GM19438 (cell line): ENCODE measurements at regions not wholly inside any gene's neighbourhood (a gene's known extent, or its start where the extent isn't known, plus 50 kb on each side); places are given as distances from the start of the nearest gene placed in this dataset.

Source experiments
- ATAC-seq: cut with Tn5 transposase; IDR thresholded peaks from one replicate; pipeline ENCODE4 v1.9.1; 2021; ENCODE audit warnings: low read depth; ENCODE audit not compliant: unreplicated experiment

DNA sequence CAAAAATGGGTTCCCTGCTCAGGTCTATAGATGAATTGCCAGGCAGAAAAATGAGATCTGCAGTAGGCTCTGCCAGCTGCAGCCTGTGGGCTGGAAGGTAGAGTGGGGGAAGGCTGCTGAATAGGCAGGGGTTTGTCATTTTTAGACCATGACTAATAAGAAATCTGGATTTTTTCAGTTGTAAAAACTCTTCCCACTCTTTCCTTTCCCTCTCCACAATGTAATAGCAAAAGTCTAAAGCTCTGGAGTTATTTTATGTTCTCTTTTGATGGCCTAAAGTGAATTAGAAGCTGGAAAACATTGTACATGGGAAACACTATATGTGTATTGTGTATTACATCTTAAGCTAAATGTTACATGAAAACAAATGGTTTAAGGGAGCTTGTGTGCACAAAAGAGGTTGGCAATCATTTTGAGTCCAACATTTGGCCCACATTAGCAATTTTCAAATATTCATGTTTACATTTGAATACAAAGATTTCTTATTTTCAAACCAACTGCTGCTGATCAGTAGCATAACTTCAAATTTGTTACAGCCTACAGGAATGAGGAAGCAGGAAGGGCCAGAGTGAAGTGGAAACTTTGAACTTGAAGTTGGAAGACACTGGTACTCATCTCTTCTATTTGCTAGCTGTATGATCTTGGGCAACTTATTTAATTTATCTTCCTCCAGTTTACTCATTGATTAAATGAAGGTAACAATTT, 407.1 kb downstream of the SLC4A3 start:
- no peak for ATAC-seq

DNA sequence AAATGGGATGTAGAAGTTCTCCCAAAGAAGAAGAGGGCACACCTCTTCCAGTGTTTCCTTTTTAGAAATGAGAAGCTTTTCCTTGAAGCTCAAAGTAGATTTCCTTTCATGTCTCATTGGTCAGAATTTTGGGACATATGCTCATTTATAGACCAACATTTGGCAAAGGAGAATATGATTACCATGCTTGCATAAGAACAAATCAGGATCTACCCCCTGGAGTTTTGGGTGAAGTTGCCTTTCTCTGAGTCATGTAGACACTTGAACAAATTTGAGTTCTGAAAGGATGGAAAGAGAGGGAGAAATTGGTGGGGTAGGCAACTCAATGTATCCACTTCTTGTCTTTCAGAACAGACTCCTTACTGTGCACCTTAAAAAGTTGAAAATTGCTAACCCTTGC, 409.0 kb downstream of the SLC4A3 start:
- ATAC-seq: no peak

GRCh38 chr2:220040346-220040745, 412.9 kb downstream of the SLC4A3 start:
- ATAC-seq: no peak

DNA sequence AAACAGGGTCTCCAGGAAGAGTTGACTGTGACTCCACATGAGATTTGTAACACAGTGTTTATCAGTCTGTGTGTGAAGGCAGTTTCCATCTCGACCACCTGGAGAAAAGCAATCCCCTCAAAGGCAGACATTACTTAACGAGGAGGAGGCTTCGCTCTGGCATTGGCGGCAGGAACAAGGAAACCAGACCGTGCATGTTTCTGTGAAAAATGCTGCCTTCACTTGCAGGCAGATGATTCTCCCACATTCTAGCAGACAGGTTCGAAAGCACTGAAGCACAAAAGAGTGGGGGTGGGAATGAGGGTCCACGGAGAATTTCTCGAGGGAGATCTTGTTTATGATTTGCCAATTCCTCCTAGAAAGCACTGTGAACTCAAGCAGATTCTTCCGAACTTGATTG, 414.0 kb downstream of the SLC4A3 start:
- ATAC-seq: no peak

GRCh38 chr2:220043155-220043989, 415.9 kb downstream of the SLC4A3 start:
- ATAC-seq: no peak

DNA sequence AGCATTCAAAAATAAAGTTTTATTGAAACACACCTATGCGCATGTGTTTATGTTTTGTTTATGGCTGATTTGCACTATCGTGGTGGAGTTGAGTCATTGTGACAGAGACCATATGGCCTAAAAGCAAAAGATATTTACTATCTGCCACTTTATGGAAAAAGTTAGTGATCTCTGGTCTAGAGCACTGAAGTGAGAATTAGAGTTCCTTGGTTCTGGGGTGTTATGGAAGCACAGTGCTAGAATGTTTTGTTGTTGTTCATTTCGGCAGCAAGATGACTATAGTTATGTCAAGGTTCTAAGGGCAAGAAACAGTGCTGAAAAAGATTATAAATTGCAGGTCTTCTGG, 416.5 kb downstream of the SLC4A3 start:
- ATAC-seq: no peak

DNA sequence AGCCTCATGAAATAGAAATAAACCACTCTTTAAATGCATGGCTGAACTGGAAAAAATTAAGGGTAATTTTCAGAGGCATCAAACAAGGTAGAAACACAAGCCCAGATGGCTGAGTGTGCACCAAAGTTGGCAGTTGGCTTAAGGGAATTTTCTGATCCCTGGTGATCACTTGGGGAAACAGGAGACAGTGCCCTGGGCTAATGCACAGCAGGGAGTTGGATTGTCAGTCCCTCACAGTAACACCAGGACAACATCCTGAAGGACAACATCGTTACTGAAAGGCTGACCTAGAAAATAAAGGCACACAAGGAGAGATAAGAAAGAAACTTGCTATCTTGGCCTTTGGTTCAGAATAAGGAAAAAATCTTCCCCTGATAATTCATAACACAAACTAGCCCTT, 417.0 kb downstream of the SLC4A3 start:
- ATAC-seq: no peak

GRCh38 chr2:220046507-220046906, 419.1 kb downstream of the SLC4A3 start:
- no peak for ATAC-seq

GRCh38 chr2:220051716-220052115, 424.3 kb downstream of the SLC4A3 start:
- no peak for ATAC-seq

- no peak for ATAC-seq
Observed at GRCh38 chr2:220053919-220054318, 426.5 kb downstream of the SLC4A3 start.

DNA sequence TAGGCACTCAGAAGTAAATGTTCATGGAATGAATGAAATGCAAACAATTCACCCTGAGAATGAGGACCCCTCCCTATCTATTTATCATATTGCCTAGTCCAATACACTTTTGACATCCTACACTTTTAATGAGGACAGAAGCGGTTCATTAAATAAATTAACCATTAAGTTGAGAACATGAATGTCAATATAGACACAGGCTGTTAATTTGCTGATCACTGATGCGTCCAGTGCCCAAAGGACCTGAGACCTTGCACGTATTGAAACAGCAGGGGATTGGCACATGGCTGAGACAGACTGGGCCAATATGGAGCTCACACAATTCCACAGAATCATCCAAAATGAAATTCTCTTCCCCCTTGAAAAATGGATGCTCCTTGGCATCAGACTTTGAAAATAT, 430.0 kb downstream of the SLC4A3 start:
- ATAC-seq: no peak

GRCh38 chr2:220057916-220058315, 430.5 kb downstream of the SLC4A3 start:
- ATAC-seq: no peak

DNA sequence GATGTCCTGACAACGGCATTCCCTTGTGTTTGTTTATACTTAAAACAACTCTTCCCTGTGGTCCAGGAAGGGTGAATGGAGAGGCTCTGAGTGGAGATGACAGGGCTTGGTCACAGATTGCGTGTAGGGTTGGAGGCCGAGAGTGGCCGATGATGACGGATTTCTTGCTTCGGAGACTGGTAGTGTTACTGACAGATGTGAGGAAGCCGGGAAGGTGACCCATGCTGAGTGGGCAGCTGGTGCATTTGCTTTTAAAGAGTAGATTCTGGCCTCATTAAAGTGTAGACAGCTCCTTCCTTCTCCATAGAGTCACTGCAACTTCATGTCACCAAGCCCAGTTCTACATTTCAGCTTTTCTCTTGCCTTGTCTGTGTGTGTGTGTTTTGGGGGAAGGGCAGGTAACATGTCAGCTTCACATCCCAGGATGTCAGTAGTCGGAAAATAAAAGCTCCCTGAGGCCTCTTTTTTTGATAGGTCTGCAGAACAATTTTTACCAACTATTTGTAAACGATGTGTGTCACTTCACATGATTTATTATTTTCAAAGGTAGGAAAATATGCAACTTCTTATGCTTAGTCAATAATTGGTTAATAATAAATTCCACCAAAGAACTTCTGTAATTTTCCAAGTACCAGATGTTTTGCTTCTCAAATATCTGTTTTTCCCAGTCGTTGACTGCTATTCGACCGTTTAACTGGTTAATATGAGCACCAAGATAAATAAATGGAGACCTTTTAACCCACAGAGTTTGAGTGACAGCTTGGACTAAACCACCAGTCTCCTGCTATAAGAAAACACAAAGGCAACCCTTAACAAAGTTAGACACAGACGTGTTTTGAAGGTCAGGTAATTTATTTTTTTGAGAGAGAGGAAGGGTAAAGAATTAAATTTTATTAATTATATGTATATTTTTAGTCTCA, 436.9 kb downstream of the SLC4A3 start:
- ATAC-seq: no peak

GRCh38 chr2:220065581-220065980, 438.2 kb downstream of the SLC4A3 start:
- no peak for ATAC-seq

GRCh38 chr2:220068846-220069245, 441.4 kb downstream of the SLC4A3 start:
- ATAC-seq: no peak

DNA sequence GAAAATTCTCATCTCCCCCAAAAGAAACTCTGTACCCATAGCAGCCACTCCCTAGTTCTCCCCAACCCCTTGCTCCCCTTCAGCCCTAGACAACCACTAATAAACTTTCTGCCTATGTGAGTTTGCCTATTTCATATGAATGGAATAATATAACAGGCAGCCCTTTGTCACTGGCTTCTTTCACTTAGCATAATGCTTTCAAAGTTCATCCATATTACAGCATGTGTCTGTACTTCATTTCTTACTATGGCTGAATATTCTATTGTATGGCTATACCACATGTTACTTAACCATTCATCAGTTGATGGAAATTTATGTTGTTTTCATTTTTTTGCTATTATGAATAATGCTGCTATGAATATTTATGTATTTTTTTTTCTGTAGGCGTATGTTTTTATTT, 442.9 kb downstream of the SLC4A3 start:
- ATAC-seq: no peak

- ATAC-seq: no peak
Observed at GRCh38 chr2:220071696-220072095, 444.3 kb downstream of the SLC4A3 start.

DNA sequence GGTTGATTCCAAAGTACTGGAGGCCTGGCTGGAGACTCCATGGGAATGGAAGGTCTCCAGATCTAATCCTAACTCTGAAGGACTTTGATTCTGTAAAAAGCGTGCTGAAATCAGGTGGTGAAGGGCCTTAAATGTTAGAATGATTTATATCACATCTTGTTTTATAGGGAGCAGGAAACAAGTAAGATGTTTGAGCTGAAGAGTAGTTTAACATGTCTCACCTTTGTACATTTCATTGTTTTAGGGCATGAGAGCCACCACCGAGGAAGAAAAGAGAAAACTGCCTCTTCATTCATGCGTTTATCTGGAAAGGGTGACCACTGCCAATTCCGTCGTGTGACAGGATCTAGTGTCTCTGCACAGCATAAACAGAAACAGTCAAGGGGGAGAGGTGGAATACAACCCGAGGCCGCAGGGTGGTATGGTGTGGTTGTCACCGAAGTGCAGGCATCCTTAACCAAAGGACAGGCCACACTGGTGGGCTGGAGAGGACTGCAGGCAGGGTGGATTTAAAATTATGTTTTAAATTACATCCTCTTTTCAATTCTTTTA, 445.3 kb downstream of the SLC4A3 start:
- ATAC-seq: no peak

DNA sequence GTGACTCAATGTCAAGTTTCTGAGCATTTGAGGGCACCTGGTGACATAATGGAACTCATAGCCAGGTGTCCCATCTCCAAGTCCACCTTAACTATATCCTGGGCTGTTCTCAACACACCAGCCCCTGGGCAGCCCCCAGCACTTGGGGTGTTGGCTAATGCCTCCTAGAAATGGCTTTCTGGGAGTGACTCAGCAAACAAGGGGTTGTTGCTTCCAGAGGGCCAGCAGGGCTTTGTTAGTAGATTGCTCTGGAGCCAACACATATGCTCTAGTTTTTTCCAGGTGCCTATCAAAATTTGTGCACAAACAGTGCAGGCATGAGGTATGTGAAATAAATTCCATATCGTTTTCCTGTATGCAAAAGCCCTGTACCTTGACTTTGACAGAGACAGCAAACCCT, 448.4 kb downstream of the SLC4A3 start:
- no peak for ATAC-seq

DNA sequence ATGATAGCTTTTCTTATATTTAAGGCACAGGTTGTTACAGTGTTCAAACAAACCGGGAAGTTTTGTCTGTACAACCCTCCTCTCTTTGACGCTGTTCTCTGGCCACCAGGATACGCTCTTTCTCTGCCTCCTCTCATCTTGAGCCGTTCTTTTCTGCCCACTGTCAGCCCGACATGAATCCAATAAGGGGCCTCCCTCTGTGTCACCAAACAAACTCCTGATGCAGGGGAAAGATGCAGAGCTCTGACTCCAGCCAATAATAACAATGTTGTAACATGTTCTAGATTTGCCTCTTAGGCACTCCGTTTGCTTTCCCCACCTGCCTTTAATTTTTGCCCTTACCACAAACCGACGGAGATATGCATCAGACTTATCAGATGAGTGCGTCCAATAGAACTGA, 449.3 kb downstream of the SLC4A3 start:
- no peak for ATAC-seq

DNA sequence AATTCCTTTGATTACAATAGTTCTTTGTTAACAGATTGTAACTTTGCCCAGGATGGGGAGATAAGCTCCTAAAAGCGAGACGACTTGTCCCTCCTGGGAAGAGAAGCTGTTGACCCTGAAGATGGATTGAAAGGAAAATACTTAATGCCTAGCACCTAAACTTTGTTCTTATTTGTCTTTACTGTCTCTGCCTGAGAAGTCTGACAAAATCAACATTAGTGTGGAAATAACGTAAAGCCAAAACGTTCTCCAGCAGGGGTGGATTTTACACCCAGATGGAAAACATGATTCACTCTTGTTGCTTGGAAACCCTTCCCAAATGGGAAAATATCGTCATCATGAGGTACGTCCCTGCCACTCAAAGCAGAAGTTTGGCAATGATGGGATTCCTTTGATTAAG, 450.1 kb downstream of the SLC4A3 start:
- ATAC-seq: no peak
